GM18907 (cell line): ENCODE measurements at regions not wholly inside any gene's neighbourhood (a gene's known extent, or its start where the extent isn't known, plus 50 kb on each side); places are given as distances from the start of the nearest gene placed in this dataset.
"Not testable (repeated sequence)": the region's sequence is repeated elsewhere in the genome, so short reads cannot be mapped to it uniquely, and the experiment has no call there.

Source experiments
- ATAC-seq: cut with Tn5 transposase; IDR thresholded peaks from one replicate; pipeline ENCODE4 v1.9.1; 2021; ENCODE audit warnings: mild to moderate bottlenecking, moderate library complexity; ENCODE audit not compliant: unreplicated experiment

DNA sequence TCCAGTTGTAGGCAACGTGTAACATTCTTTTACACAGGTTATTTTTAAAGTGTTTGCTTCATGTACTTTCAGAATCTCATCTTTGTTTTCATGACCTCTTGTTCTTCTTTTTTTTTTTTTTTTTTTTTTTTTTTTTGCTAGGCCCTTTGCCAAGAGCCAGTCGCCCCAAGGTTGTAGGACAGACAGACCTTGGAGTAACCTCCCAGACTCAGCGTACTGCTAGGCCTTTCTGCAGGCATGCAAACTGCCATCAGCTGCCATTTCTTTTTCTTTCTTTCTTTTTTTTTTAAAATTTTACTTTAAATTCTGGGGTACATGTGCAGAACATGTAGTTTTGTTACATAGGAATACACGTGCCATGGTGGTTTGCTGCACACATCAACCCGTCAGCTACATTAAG is 452.3 kb upstream of the MDGA2 start:
- no peak for ATAC-seq

DNA sequence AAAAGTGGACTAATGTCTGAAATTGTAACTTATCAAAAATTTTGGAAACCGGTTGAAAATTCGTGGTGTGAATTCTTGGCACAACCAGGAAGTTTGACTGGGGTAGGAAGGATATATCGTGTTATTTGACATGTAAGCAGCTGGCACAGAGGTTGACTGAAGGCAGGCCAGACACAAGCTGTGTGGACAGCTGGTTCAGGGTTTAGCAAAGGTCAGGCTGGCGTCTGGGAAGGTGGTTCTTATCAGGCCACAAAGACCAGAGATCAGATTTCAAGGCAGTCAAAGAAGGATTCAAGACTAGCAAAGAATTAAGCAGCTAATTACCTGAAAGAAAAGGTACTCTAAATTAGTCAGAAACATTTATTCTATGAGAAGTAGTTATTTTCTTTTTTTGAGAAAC is 450.2 kb upstream of the MDGA2 start:
- no peak for ATAC-seq

DNA sequence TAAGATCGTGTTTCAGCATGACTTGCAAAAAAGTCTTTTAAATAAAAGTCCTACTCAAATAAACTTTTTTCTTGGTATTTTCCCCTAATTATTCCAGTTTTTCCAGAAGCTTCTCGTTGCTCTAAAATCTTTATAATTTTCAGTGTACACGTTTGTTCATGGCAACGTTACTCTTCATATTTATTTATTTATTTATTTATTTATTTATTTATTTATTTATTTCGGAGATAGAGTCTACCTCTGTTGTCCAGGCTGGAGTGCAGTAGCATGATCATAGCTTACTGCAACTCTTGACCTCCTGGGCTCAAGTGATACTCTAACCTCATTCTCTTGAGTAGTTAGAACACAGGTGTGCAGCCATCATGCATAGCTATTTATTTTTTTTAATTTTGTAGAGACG is 438.3 kb upstream of the MDGA2 start:
- ATAC-seq = no peak

DNA sequence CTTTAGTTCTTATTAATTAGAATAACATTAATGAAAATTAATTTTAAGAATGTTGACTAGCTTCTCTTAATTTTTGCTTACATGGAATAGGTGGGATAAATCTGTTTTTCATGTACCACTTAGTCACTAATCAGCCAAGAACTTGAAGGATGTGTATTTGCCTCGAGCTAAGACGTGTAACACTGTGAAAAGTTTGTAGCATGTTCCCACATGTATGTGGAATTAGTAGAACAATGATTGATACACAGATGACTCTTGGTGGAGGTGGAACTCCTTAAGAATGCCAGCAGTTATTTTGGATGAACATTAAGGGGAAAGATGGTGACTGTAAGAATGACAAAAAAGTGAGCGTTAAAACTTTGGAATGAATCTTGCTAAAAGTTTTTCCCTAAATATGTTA is 435.7 kb upstream of the MDGA2 start:
- ATAC-seq = no peak

DNA sequence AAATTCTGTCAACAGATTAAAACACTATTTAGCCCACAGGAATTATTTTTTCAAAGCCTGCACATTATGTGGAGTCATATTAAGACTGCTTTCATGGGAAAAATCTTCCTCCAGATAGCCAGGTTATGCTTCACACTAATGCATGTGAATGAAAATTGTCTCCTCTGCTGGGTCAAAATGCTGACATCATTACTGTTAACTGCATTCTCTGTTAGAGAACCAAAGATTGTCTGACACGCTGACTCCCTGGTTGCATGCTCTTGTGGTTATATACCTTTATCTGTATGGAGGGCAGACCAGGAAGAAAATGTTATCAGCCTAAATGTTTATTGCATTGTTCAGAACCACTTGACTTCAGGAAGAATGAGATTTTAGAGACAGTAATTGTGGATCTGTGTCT is 432.2 kb upstream of the MDGA2 start:
- ATAC-seq = no peak

DNA sequence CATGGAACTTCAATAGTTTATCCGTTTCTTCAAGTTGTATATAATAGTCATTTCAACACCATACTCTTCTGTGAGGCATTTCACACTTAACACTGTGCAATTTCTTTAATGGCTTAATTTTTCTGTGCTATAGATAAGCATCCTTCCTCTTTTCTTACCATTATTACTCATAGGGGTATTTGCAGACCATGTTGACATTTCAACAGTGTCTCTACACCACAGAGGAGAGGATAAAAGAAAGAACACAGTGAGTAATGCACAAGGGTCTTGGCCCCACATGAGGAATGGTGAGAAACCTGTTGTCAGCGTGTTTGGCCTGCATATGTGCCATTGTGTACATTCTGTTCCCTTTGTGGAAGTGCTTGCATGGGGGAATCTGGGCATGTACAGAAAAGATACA is 421.5 kb upstream of the MDGA2 start:
- no peak for ATAC-seq

DNA sequence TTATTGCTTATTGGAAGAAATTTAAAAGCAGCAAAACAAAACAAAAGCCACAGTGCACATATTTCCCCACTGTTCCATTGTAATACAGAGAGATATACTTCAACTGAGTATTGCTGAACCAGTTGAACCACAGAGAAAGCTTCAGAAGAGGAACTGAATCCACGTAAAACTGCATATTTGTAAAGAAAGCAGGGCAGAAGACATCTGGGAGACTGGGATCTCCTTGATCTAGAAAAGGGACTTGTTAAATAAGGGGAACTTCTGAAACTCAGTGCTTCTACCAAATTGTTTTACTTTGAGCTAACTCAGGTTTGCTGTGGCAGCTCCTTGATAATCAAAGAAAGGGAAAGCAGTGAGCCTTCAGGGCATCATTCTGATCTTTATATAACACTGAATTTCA is 411.1 kb upstream of the MDGA2 start:
- ATAC-seq = no peak

DNA sequence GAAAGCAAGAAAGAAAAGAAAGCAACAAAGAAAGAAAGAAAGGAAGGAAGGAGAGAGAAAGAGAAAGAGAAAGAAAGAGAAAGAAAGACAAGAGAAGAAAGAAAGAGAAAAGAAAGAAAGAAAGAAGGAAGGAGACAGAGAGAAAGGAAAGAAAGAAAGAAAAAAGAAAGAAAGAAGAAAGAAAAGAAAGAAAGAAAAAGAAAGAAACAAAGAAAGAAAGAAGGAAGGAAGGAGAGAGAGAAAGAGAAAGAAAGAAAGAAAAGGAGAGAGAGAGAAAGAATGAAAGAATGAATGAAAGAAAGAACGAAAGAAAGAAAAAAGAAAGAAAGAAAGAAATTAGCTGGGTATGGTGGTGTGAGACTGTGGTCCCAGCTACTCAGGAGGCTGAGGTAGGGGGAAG is 400.1 kb upstream of the MDGA2 start:
- ATAC-seq = no peak

DNA sequence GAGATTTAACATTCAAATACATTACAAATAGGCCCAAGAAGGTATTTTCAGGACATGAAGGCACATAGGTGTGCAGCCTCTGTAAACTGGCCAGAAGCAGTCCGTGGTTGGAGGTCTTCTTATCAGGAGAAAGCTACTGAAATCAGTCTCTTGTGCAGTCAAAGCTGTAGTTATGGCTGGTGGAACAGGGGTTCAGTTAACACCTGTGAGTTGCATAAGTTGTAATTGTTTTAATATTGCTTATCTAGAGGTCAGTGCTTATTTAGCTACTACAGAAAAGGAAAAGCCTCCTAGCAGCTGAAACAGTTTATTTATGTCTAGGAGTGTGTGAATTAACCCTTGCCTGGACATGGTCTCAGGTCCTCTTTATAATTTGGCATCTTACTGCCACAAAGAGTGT is 377.6 kb upstream of the MDGA2 start:
- no peak for ATAC-seq

DNA sequence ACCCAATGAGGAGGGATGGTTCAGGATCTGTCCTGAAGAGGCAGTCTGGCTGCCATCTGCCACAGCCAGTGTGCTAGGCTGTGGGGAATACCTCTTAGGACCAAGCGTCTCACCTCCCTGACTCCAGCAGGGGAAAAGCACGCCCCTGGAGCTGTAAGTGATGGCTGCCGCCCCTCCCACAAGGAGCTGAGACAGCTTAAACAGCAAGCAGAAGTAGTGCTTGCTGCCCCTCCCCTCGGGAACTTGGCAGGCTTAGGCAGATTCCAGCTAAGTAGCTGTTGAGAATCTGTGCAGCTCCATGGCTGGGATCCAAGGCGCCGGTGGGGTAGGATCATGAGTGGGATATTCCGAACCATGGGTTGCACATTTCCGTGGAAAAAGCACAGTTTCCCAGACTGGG is 360.4 kb upstream of the MDGA2 start:
- ATAC-seq = no peak

DNA sequence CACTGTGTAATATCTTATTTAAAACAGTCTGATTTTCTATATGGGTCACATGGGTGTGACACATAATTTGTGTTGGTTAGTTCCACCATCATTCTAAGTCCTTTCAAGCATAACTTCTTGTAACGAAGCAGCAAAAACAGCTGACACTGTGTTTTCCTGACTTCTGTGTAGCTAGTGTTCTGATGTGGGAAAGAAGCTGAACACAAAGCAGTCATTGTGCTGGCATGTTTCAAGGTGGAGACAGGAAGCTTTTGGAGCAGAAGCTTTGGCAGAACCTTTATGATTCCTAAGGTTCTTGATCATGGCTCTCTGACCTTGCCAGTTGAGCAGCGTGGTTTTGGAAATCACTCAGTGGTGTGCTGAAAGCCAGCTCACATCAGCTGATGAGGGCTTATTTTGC is 351.7 kb upstream of the MDGA2 start:
- no peak for ATAC-seq

DNA sequence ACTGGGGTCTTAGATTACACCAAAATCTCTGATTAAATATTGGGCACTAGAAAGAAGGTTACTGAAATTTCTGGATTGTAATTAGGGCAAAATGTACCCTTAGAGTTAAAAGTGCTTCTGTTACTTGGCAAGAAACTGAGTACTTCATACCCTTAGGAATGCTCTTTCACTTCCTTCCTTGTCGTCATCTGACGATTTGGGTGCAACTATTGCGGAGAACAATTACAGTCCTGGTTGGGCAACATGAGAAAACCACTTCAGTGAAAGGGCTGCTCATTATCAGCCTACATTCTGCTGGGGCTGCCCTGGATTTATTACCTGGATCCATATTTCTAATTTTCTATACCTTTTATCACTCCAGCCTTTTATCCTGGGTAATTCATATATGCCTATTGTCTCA is 348.5 kb upstream of the MDGA2 start:
- no peak for ATAC-seq

DNA sequence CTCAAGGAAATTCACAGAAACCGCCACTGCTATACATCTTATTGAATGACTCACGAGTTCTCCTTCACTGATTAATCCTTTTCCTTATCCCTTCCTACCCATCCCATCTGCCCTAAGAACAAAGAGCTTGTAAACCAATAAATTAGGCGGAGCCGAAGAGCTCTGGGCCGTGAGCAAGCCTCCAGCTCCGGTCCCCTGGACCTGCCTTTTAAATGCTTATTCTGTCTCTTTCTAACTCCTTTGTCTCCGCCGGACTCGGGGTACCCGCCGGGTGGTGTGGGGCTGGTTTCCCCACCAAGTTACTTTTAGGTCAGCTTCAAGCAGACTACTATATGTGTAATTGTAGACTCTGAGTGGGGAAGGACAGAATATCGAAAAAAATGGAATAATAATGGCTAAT is 336.1 kb upstream of the MDGA2 start:
- ATAC-seq = not testable (repeated sequence)

DNA sequence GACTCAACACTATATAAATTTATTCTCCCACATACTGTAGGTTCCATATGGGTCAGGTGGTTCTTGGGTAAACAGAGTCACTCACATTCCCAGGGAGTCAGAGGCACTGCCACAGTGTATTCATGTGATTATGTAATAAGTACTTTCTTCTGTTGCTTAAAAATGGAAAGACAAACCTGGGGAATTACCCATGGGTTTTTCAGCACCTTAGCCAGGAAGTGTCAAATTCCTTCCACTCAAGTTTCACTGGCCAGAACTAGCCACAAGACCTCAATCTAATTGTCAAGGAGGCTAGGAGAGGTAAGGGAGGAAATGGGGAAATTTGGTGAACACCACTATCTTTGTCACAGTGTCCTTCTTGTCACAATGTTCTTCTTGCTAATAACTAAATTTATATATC is 333.2 kb upstream of the MDGA2 start:
- no peak for ATAC-seq

DNA sequence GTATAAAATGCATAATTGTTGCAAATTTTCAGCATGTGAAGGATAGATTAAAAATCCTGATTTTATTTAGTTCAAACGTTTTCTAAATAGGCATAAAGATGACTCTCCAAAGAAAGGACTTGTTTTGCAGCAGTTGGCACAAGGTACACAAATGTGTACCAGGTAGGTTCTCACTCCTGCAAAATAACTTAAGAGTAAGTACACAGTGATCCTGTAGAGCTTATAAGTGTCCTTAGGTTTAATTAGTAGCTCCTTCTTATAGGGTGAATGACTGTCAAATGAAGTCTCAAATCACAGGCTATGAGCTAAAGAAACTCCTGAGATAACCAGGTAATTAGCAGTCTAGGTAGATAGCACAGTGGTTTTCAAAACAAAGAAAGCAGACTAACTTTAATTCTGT is 330.6 kb upstream of the MDGA2 start:
- ATAC-seq = no peak

DNA sequence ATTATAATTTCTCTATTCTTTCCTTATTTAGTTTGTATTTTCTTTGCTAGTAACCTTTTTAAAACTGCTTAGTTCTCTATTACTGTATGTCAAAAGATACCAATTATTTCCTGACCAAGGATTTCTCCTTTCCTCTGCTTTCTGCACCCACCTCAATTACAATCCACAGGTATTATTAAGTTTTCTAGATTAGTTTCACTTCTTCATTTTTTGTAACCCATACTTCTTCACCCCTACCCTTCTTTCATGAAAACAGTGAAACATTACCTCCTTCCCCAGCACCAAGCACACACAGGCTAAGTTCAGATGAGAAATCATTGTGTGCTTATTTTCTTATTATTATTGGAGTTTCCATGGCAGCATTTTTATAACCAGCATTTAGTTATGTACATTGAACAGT is 318.5 kb upstream of the MDGA2 start:
- ATAC-seq = no peak

DNA sequence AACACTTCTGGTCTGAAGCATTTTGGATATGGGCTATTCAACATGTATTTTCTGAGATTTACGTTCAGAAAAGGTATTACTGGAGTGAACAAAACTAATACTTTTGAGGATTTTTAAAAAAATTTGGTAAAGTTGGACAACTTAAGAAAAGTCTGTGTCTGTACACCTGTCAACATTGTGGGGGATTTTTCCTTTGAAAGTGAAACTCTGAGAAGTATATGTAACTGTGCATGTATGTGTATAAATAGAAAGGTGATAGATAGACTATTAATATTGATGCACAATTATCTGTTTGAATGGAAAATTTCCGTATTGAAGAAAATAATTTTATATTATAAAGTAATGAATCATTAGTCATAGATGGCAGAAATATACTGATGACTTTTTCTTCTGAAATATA is 312.8 kb upstream of the MDGA2 start:
- no peak for ATAC-seq

DNA sequence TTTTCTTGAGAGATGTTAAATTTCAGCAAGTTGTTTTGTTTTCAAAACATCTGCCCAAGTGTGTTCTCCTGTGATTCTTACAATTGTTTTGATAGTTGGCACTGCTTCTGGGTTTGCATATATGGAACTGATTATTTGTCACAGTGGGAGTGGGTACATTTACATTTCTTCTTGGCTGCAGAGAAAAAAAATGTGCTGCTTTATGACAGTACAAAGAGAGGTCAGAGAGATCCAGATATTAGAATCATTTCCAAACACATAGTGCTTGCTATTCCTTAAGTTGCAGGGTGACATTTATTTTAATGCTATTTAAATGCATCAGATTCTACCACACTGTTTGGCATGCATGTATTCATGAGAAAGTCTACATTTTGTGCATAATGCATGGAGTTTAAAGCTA is 303.5 kb upstream of the MDGA2 start:
- no peak for ATAC-seq

DNA sequence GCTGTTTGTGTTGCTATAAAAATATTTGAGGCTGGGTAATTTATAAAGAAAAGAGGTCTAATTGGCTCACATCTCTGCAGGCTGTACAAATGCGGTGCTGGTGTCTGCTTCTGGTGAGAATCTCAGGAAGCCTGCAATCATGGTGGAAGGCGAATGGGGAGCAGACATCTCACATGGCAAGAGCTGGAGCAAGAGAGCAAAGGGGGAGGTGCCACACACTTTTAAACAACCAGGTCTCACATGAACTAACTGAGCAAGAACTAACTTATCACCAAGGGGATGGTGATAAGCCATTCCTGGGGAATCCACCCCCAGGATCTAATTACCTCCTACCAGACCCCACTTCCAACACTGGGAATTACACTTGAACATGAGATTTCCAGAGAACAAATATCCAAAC is 300.7 kb upstream of the MDGA2 start:
- ATAC-seq = no peak

DNA sequence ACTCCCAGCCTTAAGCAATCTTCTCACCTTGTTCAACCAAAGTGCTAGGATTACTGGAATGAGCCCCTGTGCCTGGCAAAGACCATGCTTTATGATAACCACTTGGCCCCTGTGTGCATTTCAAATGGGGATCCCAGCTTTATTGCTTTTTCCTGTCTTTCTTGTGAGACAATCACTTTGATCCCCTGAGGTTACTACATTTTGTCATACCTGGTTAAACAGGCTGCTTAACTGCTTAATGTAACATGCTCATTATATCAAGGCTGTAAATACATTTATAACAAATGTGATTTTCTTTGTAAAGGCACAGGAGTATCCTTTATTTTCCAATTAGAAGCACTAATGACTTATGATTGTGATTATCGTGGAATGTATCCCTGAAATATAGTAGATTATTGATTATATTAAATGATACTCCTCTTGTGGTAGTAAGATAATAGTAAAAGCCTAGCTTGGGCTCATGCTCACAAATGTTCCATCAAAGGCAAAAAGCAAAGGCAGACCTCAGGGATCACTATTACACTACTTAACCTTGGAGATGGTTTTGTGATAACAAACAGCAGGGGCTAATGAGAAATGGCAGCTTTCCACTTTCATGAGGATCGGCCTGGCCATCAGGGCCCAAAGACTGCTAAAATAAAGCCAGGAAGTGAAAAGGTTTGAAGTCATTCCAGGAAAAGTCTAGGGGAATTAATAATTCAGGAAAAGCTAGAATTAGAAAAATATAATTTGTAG is 290.8 kb upstream of the MDGA2 start:
- ATAC-seq = no peak

DNA sequence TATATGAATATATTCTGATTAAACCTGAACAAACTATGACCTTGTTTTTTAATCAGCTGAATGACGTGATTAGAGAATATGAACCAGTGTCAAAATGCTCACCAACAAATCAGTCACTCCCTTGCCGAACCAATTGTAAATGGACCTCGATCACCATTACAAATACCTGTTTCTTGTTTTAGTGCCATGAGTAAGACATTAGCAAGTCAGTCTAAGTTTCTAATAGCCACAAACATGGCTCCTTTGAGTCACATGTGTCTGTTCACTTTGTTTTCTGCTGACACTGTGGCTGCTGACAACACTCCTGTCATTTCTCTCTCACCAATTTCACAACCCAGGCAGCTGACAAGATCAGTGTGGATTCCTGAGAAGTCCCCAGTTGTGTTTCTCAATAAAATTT is 286.2 kb upstream of the MDGA2 start:
- no peak for ATAC-seq

DNA sequence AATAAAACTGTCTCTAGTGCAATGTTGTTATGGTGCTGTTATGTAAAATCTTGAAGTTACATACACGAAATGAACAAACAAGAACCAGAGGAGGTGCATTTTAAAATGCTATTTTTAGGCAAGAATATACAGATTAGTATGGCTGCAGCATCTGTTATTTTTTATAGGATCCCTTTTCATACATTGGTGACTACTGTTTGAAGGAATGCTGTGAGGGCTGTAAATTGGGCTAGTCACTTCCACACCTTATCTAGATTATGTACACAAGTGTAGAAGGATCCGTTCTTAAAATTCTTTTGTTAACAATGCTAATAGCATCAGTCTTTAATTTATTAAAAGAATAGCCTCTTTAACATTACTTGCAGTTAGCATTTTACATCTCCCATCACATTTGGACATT is 284.3 kb upstream of the MDGA2 start:
- ATAC-seq = no peak

DNA sequence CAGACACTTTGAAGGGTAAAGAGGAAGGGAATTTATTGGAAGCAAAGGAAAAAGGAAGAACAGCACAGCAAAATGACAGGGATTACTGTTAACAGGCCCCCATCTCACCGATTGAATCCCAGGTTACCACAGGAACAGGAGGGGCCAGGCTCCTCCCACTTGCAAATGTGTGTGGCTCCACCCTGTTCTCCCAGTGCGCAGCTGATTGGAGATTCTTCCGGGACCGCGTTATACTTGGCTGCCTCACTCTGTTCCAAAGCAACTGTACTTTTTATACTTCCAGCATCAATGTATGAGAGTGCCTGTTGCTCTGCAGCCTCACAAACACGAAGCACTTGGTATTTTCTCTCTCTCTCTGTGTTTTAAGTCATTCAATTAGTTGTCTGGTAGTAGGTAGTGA is 273.6 kb upstream of the MDGA2 start:
- ATAC-seq = no peak

DNA sequence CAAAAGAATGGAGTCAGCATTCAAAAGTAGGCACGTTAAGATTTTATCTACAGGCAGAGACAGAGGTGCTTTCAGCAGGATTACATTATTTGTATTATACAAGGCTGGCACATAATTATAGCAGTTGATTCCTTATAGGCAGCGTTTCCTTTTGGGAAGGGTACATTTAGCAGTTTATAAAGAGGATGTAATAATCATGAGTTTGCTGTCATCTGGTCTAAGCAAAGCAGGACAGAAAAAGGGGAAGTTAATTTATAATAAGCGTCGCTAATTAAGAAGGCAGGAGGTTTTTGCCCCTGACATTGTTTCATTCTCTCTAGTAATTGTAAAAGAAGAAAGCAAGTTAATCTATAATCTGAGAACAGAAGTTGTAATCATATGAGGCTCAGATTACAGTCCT is 259.9 kb upstream of the MDGA2 start:
- no peak for ATAC-seq
